OCI-LY7 (cell line): ENCODE measurements at regions not wholly inside any gene's neighbourhood (a gene's known extent, or its start where the extent isn't known, plus 50 kb on each side); places are given as distances from the start of the nearest gene placed in this dataset.

Experiments
- BruUV-seq: library from RNA; stranded (reverse); fragments of 400-500 nt; replicated peaks from 2 replicates; lab custom pipeline; 2021; lab: Mats Ljungman, UMichigan
- CTCF ChIA-PET: fragments of 300-600 bp; sonication (Branson Sonifier 250); formaldehyde crosslinking; loops from one replicate; lab custom pipeline; 2022; ENCODE audit warnings: antibody characterized with exemption; ENCODE audit not compliant: unreplicated experiment; lab: Charles Lee
- POLR2A ChIA-PET: fragments of 300-600 bp; sonication (Branson Sonifier 250); formaldehyde crosslinking; loops from one replicate; lab custom pipeline; 2022; ENCODE audit warnings: antibody characterized with exemption; lab: Charles Lee
- DNase-seq: peaks from one replicate; pipeline ENCODE4 v3.0.0-alpha.2; 2015; ENCODE audit warnings: low spot score
- H2AFZ ChIP-seq: fragments of 200-600 bp; sonication (generic), shearing (Covaris generic); 2 replicates; pipeline ENCODE4 v1.6.1; 2014; ENCODE audit warnings: mild to moderate bottlenecking, antibody characterized with exemption, low read length, moderate library complexity
- H3K27ac ChIP-seq: fragments of 200-600 bp; sonication (generic); 2 replicates; pipeline ENCODE4 v1.5.1; 2014; ENCODE audit warnings: mixed run types, low read depth, mild to moderate bottlenecking, moderate library complexity, low read length, inconsistent platforms; ENCODE audit not compliant: poor library complexity, severe bottlenecking
- H3K36me3 ChIP-seq: fragments of 200-600 bp; sonication (generic); 2 replicates; pipeline ENCODE4 v1.6.1; 2014; ENCODE audit warnings: mild to moderate bottlenecking, antibody characterized with exemption, low read length, moderate library complexity, mixed read lengths; ENCODE audit not compliant: insufficient read depth
- H3K4me1 ChIP-seq: fragments of 200-600 bp; sonication (generic); 2 replicates; pipeline ENCODE4 v1.5.1; 2014; ENCODE audit warnings: mild to moderate bottlenecking, low read length; ENCODE audit not compliant: insufficient read depth, poor library complexity, severe bottlenecking
- H3K4me2 ChIP-seq: fragments of 200-600 bp; sonication (generic); 2 replicates; pipeline ENCODE4 v1.6.1; 2014; ENCODE audit warnings: mild to moderate bottlenecking, low read length
- H3K4me3 ChIP-seq: fragments of 200-600 bp; sonication (generic); 2 replicates; pipeline ENCODE4 v1.5.1; 2014; ENCODE audit warnings: mild to moderate bottlenecking, low read depth, low read length; ENCODE audit not compliant: poor library complexity, severe bottlenecking
- H3K79me2 ChIP-seq: fragments of 200-600 bp; sonication (generic); 2 replicates; pipeline ENCODE4 v1.6.1; 2016; ENCODE audit warnings: low read depth, mild to moderate bottlenecking, low read length, moderate library complexity, mixed read lengths; ENCODE audit not compliant: insufficient read depth
- H3K9me2 ChIP-seq: fragments of 200-600 bp; sonication (generic); 2 replicates; pipeline ENCODE4 v1.6.1; 2016; ENCODE audit warnings: mild to moderate bottlenecking, low read length, mixed read lengths; ENCODE audit not compliant: insufficient read depth
- H3K9me3 ChIP-seq: fragments of 200-600 bp; sonication (generic); 2 replicates; pipeline ENCODE4 v1.6.1; 2014; ENCODE audit warnings: mild to moderate bottlenecking, mixed run types, low read length, mixed read lengths
- H4K20me1 ChIP-seq: fragments of 200-600 bp; sonication (generic); 2 replicates; pipeline ENCODE4 v1.6.1; 2014; ENCODE audit warnings: mild to moderate bottlenecking, antibody characterized with exemption, low read length, moderate library complexity, mixed read lengths; ENCODE audit not compliant: insufficient read depth
- EZH2phosphoT487 ChIP-seq: fragments of 200-600 bp; sonication (generic); IDR thresholded peaks from 2 replicates; pipeline ENCODE4 v1.6.1; 2018; ENCODE audit warnings: low read depth, borderline replicate concordance, mild to moderate bottlenecking, mixed run types, antibody characterized with exemption, low read length, moderate library complexity, mixed read lengths
- intact Hi-C: fragments of 100-400 bp; cut with micrococcal nuclease; formaldehyde crosslinking; loops from one replicate; pipeline ENCODE4 v1.10.0; 2022; ENCODE audit not compliant: unreplicated experiment
- TF ChIP-seq, protein P1 (sequence below): fragments of 200-600 bp; sonication (generic); conservative IDR thresholded peaks from 2 replicates; pipeline ENCODE4 v1.5.1; 2014; ENCODE audit warnings: mild to moderate bottlenecking, antibody characterized with exemption, low read length, moderate library complexity, mixed read lengths

DNA sequence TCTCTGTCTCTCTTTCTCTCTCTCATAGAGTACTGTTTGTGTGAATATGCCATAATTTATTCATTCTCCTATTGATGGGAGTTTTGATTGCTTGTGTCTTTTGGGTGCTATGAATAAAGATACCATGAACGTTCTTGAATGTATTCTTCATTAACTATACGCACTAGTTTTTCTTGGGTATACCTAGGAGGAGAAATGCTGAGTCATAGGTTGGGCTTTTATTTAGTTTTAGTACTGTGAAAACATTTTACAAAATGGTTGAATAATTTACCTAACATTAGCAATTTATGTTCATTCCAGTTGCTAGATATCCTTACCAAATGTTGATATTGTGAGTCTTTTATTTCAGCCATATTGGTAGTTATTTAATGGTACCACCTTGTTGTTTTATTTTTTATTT is 192.5 kb downstream of the NPR3 start:
- no peaks in the 10 kb centered on the region for H3K36me3 ChIP-seq
- no peaks in the 10 kb centered on the region for H3K9me2 ChIP-seq
- H3K27ac ChIP-seq: no peak overlapping the region
- no peak overlapping the region for H2AFZ ChIP-seq
- H3K4me2 ChIP-seq: no peak overlapping the region
- intact Hi-C loops: no loop called here
- POLR2A ChIA-PET: interaction anchor here (0.6 kb wide), 1 partner anchor 1135 kb away, joined by 3 read pairs; no protein-coding TSS in a partner anchor
- no peaks in the 10 kb centered on the region for H3K9me3 ChIP-seq
- no peaks in the 10 kb centered on the region for H3K79me2 ChIP-seq
- H3K4me3 ChIP-seq: no peak overlapping the region
- no peaks in the 10 kb centered on the region for H3K4me1 ChIP-seq
- TF ChIP-seq, protein P1, sequence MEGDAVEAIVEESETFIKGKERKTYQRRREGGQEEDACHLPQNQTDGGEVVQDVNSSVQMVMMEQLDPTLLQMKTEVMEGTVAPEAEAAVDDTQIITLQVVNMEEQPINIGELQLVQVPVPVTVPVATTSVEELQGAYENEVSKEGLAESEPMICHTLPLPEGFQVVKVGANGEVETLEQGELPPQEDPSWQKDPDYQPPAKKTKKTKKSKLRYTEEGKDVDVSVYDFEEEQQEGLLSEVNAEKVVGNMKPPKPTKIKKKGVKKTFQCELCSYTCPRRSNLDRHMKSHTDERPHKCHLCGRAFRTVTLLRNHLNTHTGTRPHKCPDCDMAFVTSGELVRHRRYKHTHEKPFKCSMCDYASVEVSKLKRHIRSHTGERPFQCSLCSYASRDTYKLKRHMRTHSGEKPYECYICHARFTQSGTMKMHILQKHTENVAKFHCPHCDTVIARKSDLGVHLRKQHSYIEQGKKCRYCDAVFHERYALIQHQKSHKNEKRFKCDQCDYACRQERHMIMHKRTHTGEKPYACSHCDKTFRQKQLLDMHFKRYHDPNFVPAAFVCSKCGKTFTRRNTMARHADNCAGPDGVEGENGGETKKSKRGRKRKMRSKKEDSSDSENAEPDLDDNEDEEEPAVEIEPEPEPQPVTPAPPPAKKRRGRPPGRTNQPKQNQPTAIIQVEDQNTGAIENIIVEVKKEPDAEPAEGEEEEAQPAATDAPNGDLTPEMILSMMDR: no peak
- TF ChIP-seq EZH2phosphoT487: no peak
- H4K20me1 ChIP-seq: no peaks in the 10 kb centered on the region
- DNase-seq: no peak
- CTCF ChIA-PET: no interaction called here
- BruUV-seq: no TSS peak

- no peaks in the 10 kb centered on the region for H4K20me1 ChIP-seq
- ChIA-PET POLR2A (interaction anchor here (0.6 kb wide), 1 partner anchor 116 kb away, joined by 3 read pairs; no protein-coding TSS in a partner anchor), CTCF (no interaction called here)
- H3K27ac ChIP-seq: no peak overlapping the region
- no peaks in the 10 kb centered on the region for H3K36me3 ChIP-seq
- no peak overlapping the region for H3K4me2 ChIP-seq
- intact Hi-C loops: no loop called here
- no peaks in the 10 kb centered on the region for H3K4me1 ChIP-seq
- no peaks in the 10 kb centered on the region for H3K79me2 ChIP-seq
- no peak overlapping the region for H2AFZ ChIP-seq
- TF ChIP-seq, protein P1: no peak
- no peaks in the 10 kb centered on the region for H3K9me2 ChIP-seq
- no peaks in the 10 kb centered on the region for H3K9me3 ChIP-seq
- no peak for DNase-seq
- H3K4me3 ChIP-seq: no peak overlapping the region
- BruUV-seq: no TSS peak
These were observed 197.5 kb downstream of the NPR3 start for GRCh38 chr5:32908641-32909040.

- Histone ChIP-seq H3K4me2 (no peak overlapping the region), H3K27ac (no peak overlapping the region), H4K20me1 (no peaks in the 10 kb centered on the region), H3K9me3 (no peaks in the 10 kb centered on the region), H3K9me2 (no peaks in the 10 kb centered on the region), H3K79me2 (no peaks in the 10 kb centered on the region), H3K36me3 (no peaks in the 10 kb centered on the region), H3K4me1 (no peaks in the 10 kb centered on the region), H3K4me3 (no peak overlapping the region), H2AFZ (no peak overlapping the region)
- CTCF ChIA-PET: no interaction called here
- TF ChIP-seq, protein P1: no peak
- TF ChIP-seq EZH2phosphoT487: no peak
- intact Hi-C loops: no loop called here
- POLR2A ChIA-PET: no interaction called here
- DNase-seq: no peak
- BruUV-seq: no TSS peak
These were observed 198.1 kb downstream of the NPR3 start for GRCh38 chr5:32909207-32909606.
